GM18505 (cell line): ENCODE measurements at regions not wholly inside any gene's neighbourhood (a gene's known extent, or its start where the extent isn't known, plus 50 kb on each side); places are given as distances from the start of the nearest gene placed in this dataset.

Experiments
- ATAC-seq: cut with Tn5 transposase; IDR thresholded peaks from one replicate; pipeline ENCODE4 v1.9.1; 2021; ENCODE audit not compliant: unreplicated experiment
- POLR2A ChIP-seq: IDR thresholded peaks from 4 replicates; pipeline ENCODE4 v1.6.1; 2011; ENCODE audit warnings: borderline replicate concordance; ENCODE audit not compliant: insufficient read depth, insufficient read length; ENCODE audit errors: extremely low read depth

- no peak for TF ChIP-seq POLR2A
- no peak for ATAC-seq
These were observed 64.0 kb upstream of the SOX21 start for GRCh38 chr13:94776300-94776699.

GRCh38 chr13:94765814-94766213, 53.5 kb upstream of the SOX21 start:
- ATAC-seq, result no peak
- no peak for TF ChIP-seq POLR2A

- no peak for ATAC-seq
- TF ChIP-seq POLR2A, result no peak
These were observed 52.4 kb upstream of the SOX21 start for GRCh38 chr13:94764576-94765321.
